Fibroblast of skin of back (primary cell): ENCODE measurements at regions not wholly inside any gene's neighbourhood (a gene's known extent, or its start where the extent isn't known, plus 50 kb on each side); places are given as distances from the start of the nearest gene placed in this dataset.
A peak's percentile ranks its signal among the peaks of the same experiment; 100 is the strongest.
"Not testable (repeated sequence)": the region's sequence is repeated elsewhere in the genome, so short reads cannot be mapped to it uniquely, and the experiment has no call there.

Experiments
- DNase-seq: peaks from one replicate; pipeline ENCODE4 v3.0.0-alpha.2; 2013

- no peak for DNase-seq
Observed at GRCh38 chr6:113684382-113684901, 172.7 kb upstream of the MARCKS start.

- no peak for DNase-seq
Observed at GRCh38 chr6:113686049-113686448, 171.1 kb upstream of the MARCKS start.

GRCh38 chr6:113689620-113690019 is 167.5 kb upstream of the MARCKS start:
- not testable (repeated sequence) for DNase-seq

DNA sequence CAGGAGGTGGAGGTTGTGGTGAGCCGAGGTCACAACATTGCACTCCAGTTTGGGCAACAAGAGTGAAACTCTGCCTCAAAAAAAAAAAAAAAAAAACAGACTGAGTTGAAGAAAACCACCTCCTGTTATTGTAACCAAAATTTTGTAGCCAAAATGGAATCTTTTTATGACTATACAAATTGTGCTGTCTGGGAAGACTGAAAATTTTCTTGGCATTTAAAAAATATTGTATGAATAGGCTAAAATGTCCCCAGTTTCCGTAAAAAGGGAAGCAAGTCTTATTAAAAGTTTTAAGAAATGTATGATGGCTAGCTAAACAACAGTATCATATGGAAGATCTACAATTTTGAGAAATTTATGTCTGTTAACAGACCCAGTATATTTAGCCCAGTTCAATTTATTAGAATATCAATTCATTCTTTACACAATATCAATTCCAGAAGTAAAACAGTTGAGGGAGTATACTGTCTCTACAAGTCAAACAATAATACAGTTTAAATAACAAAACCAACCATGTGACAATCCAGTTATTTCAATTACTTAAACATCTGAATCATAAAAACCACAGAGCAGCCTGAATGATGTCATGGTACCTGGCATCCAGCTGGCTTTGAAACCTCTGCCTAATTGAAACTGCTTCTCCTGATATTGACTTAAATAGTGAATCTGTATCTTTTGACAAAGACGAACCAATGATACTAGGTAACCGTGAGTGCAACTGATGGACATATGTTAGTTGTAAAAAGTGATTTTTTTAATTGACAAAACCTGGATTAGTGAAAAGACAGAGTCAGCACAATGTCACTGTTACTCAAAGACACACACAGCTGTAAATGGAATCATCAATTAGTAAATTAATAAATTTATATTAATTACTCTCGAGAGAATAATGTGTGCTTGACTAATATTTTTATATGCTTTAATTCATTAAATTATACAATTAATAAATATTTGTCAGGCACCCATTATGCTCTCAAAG is 166.6 kb upstream of the MARCKS start:
- peak; percentile 88 for DNase-seq

GRCh38 chr6:113691260-113691656 is 165.9 kb upstream of the MARCKS start:
- DNase-seq, result no peak

DNA sequence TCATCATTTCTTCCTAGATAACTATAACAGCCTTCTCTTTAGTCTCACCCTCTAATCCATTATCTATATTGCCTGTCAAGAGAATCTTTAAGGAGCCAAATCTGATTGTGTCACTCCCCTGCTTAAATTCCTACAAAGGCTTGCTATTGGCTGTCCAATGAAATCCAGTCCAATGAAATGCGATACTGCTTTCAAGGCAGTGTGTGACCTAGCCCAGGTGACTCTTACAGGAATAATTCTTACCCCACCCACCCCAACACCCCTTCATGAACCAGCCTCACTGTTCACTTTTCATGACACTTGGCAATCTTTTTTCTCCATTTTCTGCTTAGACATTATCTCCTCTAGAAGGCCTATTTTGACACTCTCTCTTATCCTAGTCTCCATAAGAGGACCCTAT is 163.3 kb upstream of the MARCKS start:
- no peak for DNase-seq

DNA sequence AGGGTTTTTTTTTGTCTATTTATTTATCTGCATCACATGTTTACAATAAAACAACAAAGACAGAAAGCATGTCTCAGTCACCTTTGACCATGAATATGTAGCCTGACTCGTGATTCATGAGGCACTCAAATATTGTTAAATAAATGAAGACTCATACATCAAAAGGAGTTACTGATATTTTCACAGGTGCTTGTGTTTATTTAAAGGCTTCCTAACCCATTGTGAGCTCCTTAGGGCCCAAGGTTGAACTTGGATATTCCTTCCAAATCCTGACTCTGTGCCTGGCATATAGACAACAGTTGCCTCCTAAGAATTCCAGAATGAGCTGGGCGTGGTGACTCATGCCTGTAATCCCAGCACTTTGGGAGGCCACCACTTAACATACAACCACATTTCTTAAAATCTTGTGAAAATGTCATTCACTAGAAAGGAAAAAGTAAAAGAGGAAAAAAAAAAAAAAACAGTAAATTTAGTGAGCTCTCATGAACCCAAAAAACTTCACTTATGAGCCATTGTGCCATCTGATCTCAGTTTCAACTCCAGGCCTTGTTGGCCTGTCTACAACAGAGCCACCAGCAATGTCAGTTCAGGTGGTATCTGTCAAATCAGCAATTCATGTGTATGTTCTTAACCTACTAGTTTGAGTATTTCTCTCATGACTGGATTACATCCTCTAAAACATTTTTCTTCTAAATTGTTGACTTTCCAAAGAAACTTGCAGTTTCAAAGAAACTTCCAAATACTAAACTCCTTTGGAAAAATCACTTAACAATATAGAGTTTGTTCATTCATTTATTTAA is 162.7 kb upstream of the MARCKS start:
- DNase-seq, result peak; percentile 73

DNA sequence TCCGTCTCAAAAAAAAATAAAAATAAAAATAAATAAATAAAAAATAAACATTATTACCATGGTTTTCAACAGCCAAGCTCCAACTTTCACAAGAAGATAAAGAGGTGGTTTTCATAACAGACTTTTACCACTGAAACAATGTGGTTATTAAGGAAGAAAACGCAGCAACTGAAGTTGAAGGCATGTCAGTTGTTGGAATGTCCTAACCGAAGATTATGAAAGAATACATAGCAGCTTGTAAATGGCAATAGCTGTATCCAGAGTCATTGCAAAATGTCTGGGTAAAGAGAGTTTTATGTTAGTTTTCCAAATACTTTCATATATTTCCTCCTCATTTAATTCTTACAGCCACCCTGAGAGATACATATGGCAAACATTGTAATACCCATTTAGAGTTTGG is 161.6 kb upstream of the MARCKS start:
- peak; percentile 37 for DNase-seq

DNA sequence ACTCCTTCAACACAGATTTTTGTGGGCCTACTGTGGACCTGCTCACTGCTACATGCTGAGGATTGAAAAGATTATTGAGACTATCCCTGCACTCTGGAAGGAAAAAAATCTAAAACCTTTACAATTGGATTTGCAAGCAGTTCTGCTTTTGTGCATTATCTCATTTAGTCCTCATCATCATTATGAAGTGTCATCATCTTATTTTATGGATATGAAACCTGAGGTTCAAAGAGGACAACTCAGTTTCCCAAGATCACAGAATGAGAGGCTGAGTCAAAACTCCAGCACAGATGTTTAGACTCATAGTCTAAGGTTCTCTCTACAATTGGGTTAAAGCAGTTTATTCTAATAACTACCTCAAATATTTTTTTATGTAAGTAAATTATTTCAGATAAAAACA is 160.2 kb upstream of the MARCKS start:
- no peak for DNase-seq

DNA sequence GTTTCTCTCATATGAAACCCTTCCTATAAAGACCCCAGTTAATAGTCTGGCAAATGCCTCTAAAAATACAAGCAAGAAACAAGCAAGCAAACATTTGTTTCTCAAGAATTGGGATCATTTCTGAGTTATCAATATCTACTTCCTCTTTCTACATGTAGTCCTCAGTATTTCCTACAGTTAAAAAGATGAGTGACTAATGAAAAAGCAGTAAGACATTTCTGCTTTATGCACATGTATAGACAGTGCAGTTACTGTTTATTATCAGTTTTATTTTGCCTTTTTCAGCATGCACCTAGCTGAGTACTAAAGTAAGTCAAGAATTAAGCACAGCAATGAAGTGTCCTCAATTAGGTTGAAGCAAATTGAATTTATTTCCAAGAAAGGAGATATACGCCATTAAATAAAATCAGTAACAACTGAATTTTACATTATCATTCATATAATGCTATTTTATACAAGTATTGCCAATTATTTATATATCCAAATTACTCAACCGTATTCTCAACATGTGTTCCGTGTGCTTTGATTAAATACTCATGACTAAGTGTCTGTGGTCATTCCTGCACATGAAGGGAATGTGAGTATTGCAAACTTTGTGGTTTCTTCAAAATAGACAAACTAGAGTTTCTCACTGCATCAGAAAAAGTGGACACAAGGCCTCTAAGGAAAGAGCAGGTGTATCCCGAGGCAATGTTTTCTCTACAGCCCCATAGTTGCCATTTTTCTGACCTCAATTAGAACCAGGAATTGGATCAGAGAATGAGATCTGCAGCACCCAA is 159.3 kb upstream of the MARCKS start:
- peak; percentile 87 for DNase-seq

DNA sequence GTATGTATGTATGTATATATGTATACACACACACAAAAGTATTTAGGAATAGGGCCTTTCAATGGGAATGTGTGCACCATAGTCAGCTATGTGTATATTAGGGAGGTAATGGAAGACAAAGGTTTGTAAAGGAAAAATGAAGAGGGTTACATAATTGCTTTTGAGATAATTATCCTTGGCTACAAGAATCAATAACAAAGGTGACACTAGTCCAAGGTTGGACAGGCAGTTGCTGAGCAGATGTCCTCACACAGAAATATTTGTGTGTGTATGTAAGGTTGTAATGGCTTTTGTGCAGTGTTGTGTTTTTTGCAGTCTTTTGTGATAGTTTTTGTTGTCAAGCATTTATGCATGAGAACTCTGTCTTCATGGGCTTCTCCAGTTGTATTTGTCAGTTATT is 157.9 kb upstream of the MARCKS start:
- DNase-seq, result no peak

- DNase-seq, result no peak
Observed at GRCh38 chr6:113701552-113702254, 155.4 kb upstream of the MARCKS start.

DNA sequence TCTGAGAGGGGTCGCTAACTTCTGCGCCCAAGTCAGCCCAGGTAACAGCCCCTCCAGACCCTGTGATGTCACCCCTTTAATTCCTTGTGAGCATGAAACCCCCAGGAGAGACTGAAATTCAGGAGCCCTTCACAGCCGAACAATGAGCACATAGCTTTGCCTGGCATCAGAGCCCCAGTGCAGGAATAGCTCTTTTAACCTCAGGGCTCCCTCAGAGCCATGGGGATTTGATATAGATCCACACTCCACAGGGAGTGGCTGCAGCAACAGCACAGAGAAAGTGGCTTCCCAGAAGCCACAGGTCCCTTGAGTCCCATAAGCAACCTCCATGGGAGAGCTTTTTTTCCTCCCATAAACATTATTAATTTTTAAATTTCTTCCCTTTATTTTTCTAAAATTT is 150.0 kb upstream of the MARCKS start:
- no peak for DNase-seq

GRCh38 chr6:113709936-113710509 is 147.1 kb upstream of the MARCKS start:
- DNase-seq, result no peak

- DNase-seq, result no peak
Observed at GRCh38 chr6:113713665-113714064, 143.5 kb upstream of the MARCKS start.

DNA sequence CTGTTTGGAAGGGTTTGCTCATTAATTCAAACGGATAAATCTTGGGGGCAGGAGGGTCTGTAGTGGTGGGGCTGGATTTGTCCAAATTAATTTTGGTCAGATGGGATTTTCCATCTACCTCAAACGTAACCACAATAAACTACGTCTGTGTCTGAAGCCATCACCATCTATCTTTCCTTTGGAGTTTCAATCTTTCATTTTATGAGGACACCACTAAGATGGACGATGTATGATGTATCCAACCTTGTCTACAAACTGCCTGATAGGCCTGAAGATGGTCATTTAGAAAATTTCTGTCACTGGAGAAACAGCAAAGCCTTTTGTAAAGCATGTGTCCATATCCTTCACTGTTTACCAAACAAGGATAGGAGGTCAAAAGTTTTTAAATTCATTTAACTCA is 138.6 kb upstream of the MARCKS start:
- no peak for DNase-seq

DNA sequence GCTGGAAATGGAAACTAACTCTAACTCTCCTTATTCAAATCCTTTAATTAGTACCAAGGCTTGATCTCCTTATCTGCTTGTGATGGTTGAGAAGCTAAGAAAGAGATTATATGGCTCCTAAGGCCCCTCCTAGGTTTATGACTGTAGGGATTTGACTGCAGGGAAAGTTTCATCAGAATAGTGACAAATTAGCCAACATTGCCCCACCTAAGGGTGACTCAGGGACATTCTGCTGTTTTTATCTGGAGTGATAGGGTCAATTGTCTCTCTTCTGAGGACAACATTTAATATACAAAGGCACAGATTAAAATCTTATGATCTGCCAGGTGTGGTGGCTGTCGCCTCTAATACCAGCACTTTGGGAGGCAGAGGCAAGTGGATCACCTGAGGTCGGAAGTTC is 138.1 kb upstream of the MARCKS start:
- DNase-seq, result peak; percentile 39

DNA sequence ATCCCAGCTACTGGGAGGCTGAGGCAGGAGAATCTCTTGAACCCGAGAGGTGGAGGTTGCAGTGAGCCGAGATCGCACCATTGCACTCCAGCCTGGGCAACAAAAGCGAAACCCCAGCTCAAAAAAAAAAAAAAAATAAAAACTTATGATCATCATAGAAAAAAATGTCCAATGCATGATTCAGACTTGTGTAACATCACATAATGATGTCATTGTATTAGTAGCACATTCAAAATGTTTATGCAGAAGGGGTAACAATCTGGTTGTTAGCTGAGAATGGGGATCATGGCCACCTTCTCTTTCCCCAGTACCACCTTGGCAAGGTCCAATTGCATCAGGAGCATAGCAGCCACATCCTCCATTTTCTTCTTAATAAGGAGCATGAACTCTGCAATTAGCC is 137.6 kb upstream of the MARCKS start:
- DNase-seq, result peak; percentile 65

DNA sequence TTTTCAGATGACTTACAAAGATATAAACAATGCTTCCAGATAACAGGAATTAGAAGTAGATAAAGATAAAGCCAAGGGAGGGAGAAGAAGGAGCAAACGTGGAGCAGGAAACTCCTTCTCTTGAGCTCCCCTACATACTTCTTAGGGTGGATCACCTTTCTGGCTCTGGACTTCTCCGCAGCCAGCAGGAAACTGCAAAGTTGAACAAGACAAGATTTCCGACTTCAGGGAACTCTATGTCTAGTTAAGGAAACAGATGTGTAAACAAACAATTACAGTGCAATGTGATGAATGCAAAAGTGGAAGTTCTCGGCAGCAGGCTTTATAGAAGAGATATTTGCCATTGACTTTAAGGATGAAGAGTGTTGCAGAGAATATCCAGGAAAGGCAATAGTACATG is 134.0 kb upstream of the MARCKS start:
- no peak for DNase-seq

GRCh38 chr6:113724927-113725326 is 132.2 kb upstream of the MARCKS start:
- not testable (repeated sequence) for DNase-seq

DNA sequence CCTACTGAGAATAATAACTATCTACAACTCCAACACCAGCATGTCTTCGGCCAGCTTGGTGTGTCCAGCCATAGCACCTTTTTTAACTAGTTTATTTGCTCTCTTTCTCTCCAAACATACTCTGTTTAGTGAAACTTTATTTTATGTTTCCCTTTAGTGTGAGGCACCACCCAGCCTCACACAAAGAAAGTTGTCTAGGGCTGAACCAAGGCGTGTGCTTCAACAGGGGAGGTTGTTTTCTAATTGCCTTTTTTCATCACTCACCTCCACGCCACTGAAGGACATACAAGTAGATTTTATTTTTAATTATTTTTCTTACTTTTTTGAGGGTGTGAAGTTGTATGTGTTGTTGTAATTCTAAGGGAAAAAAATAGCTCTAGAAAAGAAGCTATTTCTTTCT is 125.6 kb upstream of the MARCKS start:
- DNase-seq, result no peak
